ENCODE measurements at regions not wholly inside any gene's neighbourhood (a gene's known extent, or its start where the extent isn't known, plus 50 kb on each side); places are given as distances from the start of the nearest gene placed in this dataset.
A peak's percentile ranks its signal among the peaks of the same experiment; 100 is the strongest.

GRCh38 chr6:105983763-105984162 lies 102.4 kb upstream of the PRDM1 start:
- peak overlapping the region; percentile 18 for H3K27ac Mint-ChIP-seq
- H3K4me3 Mint-ChIP-seq, result no peak overlapping the region
- H3K36me3 Mint-ChIP-seq (ENCODE audit: low read depth), result peaks cover 4% of the 10 kb centered on the region
- H3K4me1 Mint-ChIP-seq (ENCODE audit: low read depth), result peaks cover 39% of the 10 kb centered on the region
- peaks cover 4% of the 10 kb centered on the region for H3K9me3 Mint-ChIP-seq
- peaks cover 71% of the 10 kb centered on the region for H3K27me3 Mint-ChIP-seq

DNA sequence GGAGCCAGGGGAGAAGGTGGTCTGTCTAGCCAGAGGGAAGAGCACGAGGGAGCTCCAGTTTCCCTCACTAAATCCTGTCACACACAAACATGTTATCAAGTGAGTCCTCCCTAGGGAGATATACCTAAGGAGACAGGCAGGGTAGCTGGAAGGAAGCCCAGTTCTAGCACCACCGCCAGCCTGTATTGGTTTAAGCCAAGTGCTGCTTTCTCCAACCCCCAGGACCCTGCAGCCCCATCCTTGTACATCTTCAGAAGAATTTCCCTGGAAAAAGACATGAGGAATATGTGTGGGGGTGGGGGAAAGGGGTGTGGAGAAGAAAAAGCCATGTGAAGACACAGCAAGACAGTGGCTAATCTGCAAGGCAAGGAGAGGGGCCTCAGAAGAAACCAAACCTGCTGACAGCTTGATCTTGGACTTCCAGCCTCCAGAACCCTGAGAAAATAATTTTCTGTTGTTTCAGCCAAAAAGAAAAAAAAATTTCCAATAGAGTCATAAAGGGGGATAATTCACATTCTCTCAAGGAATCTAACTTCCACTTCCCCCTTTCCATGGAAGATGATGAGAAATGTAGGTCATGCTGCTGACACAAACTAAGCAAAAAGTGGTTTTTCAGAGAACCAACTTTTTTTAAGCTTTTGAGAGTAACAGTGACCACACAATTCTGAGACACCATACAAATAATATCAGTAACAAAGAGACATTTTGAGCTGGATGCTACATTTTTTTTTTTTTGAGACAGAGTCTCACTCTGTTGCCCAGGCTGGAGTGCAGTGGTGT lies 103.2 kb upstream of the PRDM1 start:
- Mint-ChIP-seq H3K4me3 (no peak overlapping the region), H3K27me3 (peaks cover 69% of the 10 kb centered on the region), H3K36me3 (ENCODE audit: low read depth) (peaks cover 4% of the 10 kb centered on the region), H3K27ac (no peak overlapping the region), H3K9me3 (peaks cover 4% of the 10 kb centered on the region), H3K4me1 (ENCODE audit: low read depth) (peaks cover 39% of the 10 kb centered on the region)

DNA sequence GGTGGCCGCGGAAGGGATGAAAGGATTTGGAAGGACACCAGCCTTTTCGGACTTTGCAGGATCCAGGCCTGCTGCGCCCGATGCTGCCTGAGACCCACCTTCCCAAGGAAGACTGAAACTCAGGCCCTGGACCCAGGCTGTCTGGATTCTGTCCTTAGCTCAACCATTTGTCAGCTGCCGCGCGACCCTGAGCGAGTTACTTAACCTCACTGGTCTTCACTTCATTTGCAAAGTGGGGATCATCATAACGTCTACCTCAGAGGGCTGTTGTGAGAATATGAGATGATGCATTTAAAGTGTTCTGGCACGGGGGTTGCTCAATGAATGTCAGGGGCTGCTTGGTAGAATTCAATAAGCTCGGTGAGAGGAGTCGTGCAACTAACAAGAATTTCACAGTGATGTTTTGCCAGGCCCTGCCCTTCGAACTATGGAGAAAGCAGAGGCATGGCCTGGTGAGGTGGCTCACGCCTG lies 104.2 kb upstream of the PRDM1 start:
- Mint-ChIP-seq H3K4me1 (ENCODE audit: low read depth) (peaks cover 39% of the 10 kb centered on the region), H3K9me3 (peaks cover 4% of the 10 kb centered on the region), H3K27me3 (peaks cover 65% of the 10 kb centered on the region), H3K36me3 (ENCODE audit: low read depth) (peaks cover 4% of the 10 kb centered on the region), H3K27ac (no peak overlapping the region), H3K4me3 (peak overlapping the region; percentile 83)

DNA sequence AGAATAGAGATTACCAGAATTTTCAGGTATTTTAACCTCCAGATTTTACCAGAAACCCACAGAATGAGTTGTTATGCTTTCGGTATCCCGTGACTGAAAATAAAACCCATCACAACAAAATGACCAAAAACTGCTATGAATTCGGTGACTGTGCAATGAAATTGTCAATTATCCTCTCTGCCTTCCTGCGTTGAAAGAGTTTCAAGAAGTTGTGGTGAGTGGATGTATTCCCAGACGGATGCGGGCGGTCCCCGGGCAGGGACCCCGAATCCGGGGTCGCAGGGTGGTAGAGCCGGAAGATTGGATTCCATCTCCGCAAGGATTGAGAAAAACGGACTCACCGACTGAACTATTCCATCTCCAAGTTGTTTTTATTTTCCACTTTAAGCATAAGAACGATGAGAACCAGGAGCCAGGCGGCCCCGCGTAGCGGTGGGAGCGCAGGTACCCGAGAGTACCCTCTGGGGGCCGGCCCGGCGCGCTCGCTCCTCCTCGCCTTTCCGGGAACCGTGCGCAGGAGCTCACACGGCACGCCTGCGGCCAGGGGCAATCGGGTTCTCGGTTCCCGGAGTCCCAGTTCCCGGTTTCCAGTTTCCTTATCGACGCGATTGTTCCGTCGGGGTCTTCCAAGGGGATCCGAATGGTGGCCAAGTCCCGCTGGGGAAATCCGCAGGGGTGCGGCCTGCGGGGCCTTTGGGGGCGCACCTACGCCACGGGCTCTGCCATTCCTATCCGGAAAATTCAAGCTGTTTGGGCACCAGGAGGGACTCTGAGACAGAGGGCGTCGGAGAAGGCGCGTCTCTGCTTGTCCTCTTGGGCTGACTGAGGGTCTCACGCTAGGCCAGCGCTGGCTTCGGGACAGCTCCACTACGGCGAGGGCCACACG lies 104.9 kb upstream of the PRDM1 start:
- H3K36me3 Mint-ChIP-seq (ENCODE audit: low read depth), result peaks cover 4% of the 10 kb centered on the region
- H3K9me3 Mint-ChIP-seq, result peaks cover 4% of the 10 kb centered on the region
- peak overlapping the region; percentile 86 for H3K27ac Mint-ChIP-seq
- peak overlapping the region; percentile 83 for H3K4me3 Mint-ChIP-seq
- peaks cover 65% of the 10 kb centered on the region for H3K27me3 Mint-ChIP-seq
- peaks cover 37% of the 10 kb centered on the region for H3K4me1 Mint-ChIP-seq (ENCODE audit: low read depth)

DNA sequence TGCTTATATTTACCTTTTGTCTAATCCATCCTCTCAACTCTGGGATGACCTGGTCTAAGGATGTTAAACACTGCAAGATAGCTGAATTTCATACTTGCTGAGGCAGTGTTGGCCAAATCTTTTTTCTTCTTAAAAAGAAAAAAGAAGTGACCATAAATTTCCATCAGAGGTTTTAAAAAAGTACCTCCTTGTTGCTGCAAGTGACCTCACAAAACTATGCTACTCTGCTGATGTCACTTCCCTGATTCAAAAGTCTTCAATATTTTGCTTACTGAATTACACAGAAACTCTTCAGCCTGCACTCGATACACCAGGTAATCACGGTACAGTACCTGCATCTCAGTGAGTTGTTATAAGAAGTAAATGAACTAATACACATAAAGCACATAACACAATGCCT lies 107.2 kb upstream of the PRDM1 start:
- peaks cover 4% of the 10 kb centered on the region for H3K36me3 Mint-ChIP-seq (ENCODE audit: low read depth)
- H3K4me1 Mint-ChIP-seq (ENCODE audit: low read depth), result peaks cover 30% of the 10 kb centered on the region
- peaks cover 4% of the 10 kb centered on the region for H3K9me3 Mint-ChIP-seq
- H3K4me3 Mint-ChIP-seq, result no peak overlapping the region
- peaks cover 54% of the 10 kb centered on the region for H3K27me3 Mint-ChIP-seq
- H3K27ac Mint-ChIP-seq, result no peak overlapping the region

GRCh38 chr6:105977934-105978504 lies 108.1 kb upstream of the PRDM1 start:
- Mint-ChIP-seq H3K9me3 (peaks cover 12% of the 10 kb centered on the region), H3K27me3 (peaks cover 53% of the 10 kb centered on the region), H3K27ac (no peak overlapping the region), H3K4me1 (ENCODE audit: low read depth) (peaks cover 27% of the 10 kb centered on the region), H3K36me3 (ENCODE audit: low read depth) (peaks cover 8% of the 10 kb centered on the region), H3K4me3 (no peak overlapping the region)

GRCh38 chr6:105974986-105975385 lies 111.2 kb upstream of the PRDM1 start:
- no peak overlapping the region for H3K27ac Mint-ChIP-seq
- peaks cover 42% of the 10 kb centered on the region for H3K27me3 Mint-ChIP-seq
- H3K4me1 Mint-ChIP-seq (ENCODE audit: low read depth), result peaks cover 7% of the 10 kb centered on the region
- peaks cover 24% of the 10 kb centered on the region for H3K9me3 Mint-ChIP-seq
- peaks cover 18% of the 10 kb centered on the region for H3K36me3 Mint-ChIP-seq (ENCODE audit: low read depth)
- H3K4me3 Mint-ChIP-seq, result no peak overlapping the region

DNA sequence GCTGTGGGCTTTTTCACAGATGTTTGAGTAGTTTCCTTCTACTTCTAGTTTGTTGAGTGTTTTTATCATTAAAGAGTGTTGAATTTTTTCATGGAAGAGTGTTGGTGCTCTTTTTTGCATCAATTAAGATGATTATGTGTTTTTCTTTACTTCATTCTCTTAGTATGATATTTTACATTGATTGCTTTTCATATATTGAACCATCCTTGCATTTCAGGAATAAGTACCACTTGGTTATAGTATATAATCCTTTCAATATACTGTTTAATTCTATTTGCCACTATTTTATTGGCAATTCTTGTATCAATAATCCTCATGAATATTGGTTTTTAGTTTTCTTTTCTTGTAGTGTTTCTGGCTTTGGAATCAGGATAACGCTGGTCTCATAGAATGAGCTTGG lies 113.7 kb upstream of the PRDM1 start:
- H3K4me1 Mint-ChIP-seq (ENCODE audit: low read depth), result no peaks in the 10 kb centered on the region
- no peak overlapping the region for H3K4me3 Mint-ChIP-seq
- H3K9me3 Mint-ChIP-seq, result peaks cover 43% of the 10 kb centered on the region
- peaks cover 31% of the 10 kb centered on the region for H3K27me3 Mint-ChIP-seq
- H3K36me3 Mint-ChIP-seq (ENCODE audit: low read depth), result peaks cover 18% of the 10 kb centered on the region
- H3K27ac Mint-ChIP-seq, result no peak overlapping the region

DNA sequence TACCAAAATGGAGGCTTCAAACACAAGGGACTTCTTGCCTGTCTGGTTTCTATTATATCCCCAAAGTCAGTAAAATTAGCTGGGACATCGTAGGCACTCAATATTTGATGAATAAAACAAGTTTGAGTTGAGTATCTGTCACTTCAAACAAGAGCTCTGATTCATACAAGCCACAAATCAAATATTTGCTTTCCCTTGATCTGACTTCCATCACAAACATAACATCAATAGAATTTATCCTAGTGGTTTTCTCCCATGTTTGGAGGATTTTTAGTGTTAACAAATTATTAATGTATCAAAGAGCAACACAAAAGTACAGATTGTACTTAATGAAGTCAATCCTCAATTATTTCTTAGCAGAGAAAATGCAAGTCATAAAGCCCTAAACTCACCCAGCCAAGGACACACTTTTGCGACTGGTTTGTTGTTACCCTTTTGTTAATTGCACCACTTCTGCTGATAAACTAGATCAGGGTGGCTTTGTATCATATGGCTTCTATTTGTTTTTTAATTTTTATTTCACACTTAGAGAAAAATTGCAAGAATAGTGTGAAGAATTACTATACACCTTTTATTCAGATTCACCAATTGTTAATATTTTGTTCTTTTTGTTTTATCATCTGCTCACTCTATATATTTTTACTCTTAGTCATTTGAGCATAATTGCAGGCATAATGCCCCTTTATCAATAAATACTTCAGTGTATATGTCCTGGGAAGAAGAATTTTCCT lies 117.4 kb upstream of the PRDM1 start:
- Mint-ChIP-seq H3K4me1 (ENCODE audit: low read depth) (no peaks in the 10 kb centered on the region), H3K27me3 (peaks cover 21% of the 10 kb centered on the region), H3K36me3 (ENCODE audit: low read depth) (peaks cover 18% of the 10 kb centered on the region), H3K4me3 (no peak overlapping the region), H3K27ac (no peak overlapping the region), H3K9me3 (peaks cover 42% of the 10 kb centered on the region)

DNA sequence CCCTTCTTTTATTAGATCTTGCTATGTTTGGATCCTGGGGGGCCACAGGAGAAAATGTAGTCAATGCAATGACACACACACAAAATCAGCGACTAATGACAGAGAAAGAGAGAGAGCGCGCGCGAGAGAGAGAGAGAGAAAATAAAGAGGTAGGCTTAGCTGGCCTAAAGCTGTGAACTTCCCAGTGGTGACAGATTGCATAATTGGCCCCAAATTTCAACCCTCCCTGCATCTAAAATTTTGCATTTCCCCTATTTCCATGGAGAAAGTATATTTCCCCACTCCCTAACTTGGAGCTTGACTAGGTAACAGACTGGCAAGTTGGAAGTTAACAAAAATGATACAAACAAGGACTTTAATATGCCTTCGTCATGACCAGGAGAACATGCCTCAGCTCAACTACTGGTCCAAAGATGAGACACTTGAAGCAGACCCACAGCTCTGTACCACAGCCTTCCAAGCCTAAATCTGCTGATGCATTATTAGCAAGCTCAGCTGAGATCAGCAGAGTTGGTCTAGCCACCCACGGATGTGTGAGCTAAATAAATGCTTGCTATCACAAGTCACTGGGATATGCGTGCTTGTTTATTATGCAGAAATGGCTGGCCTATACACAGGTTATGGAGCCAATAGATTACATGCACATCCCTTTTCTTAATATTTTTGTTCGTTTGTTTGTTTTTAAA lies 118.1 kb upstream of the PRDM1 start:
- H3K36me3 Mint-ChIP-seq (ENCODE audit: low read depth), result peaks cover 14% of the 10 kb centered on the region
- H3K9me3 Mint-ChIP-seq, result peaks cover 35% of the 10 kb centered on the region
- H3K27me3 Mint-ChIP-seq, result peaks cover 14% of the 10 kb centered on the region
- no peak overlapping the region for H3K4me3 Mint-ChIP-seq
- no peak overlapping the region for H3K27ac Mint-ChIP-seq
- no peaks in the 10 kb centered on the region for H3K4me1 Mint-ChIP-seq (ENCODE audit: low read depth)

DNA sequence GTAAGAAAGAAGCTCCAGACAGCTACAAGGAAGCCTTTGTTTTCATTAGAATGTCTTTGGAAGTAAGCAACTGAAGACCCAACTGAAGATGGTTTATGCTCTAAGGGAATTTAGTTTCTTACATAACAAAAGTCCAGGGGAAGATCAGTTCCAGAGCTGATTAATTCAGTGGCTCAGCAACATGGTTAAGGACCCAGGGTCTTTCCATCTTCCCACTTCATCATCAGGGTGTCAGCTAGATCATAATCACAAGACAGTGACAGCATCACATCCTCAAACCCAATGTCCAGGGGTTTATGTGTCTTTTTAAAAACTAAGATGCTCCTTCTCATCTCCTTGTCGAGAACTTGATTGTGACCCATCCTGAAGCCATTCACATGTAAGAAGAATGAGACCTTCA lies 119.7 kb upstream of the PRDM1 start:
- H3K36me3 Mint-ChIP-seq (ENCODE audit: low read depth), result peaks cover 1% of the 10 kb centered on the region
- H3K9me3 Mint-ChIP-seq, result peaks cover 23% of the 10 kb centered on the region
- peaks cover 17% of the 10 kb centered on the region for H3K27me3 Mint-ChIP-seq
- H3K4me1 Mint-ChIP-seq (ENCODE audit: low read depth), result no peaks in the 10 kb centered on the region
- H3K27ac Mint-ChIP-seq, result no peak overlapping the region
- no peak overlapping the region for H3K4me3 Mint-ChIP-seq

DNA sequence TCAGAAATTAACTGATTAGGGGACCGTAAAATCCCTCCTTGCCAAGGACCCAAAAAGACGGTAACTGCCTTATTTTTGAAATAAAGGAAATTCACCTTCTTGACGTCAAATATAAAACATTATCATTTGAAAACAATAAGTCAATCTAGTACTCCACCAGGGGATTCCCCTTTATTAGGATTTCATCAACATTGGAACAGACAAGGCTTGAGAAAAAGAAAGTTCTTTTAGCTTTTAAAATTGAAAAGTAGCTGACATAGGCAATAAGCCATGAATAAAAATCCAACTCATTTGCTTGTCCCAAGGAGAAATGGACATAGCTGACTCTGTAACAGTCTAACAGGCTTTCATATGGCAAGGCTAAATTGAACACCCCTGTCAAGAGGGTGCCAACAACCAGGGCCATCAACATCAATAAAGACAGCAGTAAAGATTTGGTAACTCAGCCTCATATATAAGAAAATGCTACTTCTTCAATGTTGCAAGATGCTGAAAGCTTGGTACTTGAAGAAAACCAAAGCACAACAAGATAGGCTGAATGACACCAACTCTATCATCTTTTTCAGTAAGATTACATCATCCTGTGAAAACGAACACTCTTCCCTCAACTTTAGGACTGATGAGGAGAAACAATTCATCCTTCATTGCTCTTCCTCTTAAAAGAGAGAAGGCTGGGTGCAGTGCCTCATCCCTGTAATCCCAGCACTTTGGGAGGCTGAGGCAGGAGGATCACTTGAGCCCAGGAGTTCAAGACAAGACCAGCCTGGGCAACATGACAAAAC lies 121.0 kb upstream of the PRDM1 start:
- Mint-ChIP-seq H3K9me3 (peaks cover 18% of the 10 kb centered on the region), H3K36me3 (ENCODE audit: low read depth) (no peaks in the 10 kb centered on the region), H3K4me1 (ENCODE audit: low read depth) (no peaks in the 10 kb centered on the region), H3K27ac (no peak overlapping the region), H3K4me3 (no peak overlapping the region), H3K27me3 (peaks cover 17% of the 10 kb centered on the region)

DNA sequence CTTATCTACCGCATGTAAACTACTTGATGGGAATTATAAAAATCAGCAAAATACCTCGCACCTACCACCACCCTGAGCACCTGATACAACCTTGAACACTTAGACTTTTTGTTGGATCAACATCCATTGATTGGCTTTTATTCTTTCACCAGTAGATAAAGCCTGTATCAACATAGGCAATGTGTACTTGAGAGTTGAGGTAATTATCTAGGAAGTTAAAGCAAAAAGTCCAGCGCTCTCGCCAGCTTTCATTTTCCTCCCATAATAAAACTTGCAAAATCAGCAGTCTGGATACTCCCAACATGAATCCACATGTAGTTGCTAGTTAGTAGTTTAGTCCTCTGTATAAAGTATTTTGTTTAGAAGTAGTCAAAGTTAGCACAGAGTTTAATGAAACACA lies 132.0 kb upstream of the PRDM1 start:
- Mint-ChIP-seq H3K27ac (no peak overlapping the region), H3K9me3 (no peaks in the 10 kb centered on the region), H3K4me1 (ENCODE audit: low read depth) (no peaks in the 10 kb centered on the region), H3K36me3 (ENCODE audit: low read depth) (no peaks in the 10 kb centered on the region), H3K27me3 (no peaks in the 10 kb centered on the region), H3K4me3 (no peak overlapping the region)

All from stimulated activated naive CD8-positive, alpha-beta T cell treated with anti-CD3 and anti-CD28 coated beads, Interleukin-15, Interleukin-2, amounts not matched to agents 100 ng/mL and 50 ng/mL, for 24 hours (primary cell).